ENCODE measurements at regions not wholly inside any gene's neighbourhood (a gene's known extent, or its start where the extent isn't known, plus 50 kb on each side); places are given as distances from the start of the nearest gene placed in this dataset.

- Histone ChIP-seq H3K9me3 (no peaks in the 10 kb centered on the region), H3K27me3 (no peaks in the 10 kb centered on the region), H3K27ac (no peak overlapping the region), H3K4me1 (no peaks in the 10 kb centered on the region), H3K36me3 (no peaks in the 10 kb centered on the region), H3K4me3 (replicated peaks in 1 of 3) (no peak overlapping the region)
- WGBS, 2 donors: 62 to 82% methylated on average over 2 of the region's 2 CpGs
- DNase-seq: no peak
- intact Hi-C loops (cut with DNase I): no loop called here
- no peak for TF ChIP-seq CTCF (IDR thresholded peaks at IDR 0.05)
- no peak for TF ChIP-seq POLR2A (IDR thresholded peaks at IDR 0.05)
These were observed 474.7 kb downstream of the NKX6-1 start for GRCh38 chr4:84024405-84024804.

- 75 to 80% methylated on average over 5 of the region's 5 CpGs for WGBS, 2 donors
These were observed 476.5 kb downstream of the NKX6-1 start for GRCh38 chr4:84022564-84022963.

GRCh38 chr4:84019626-84020025, 479.5 kb downstream of the NKX6-1 start:
- H3K27ac ChIP-seq: no peak overlapping the region

More at GRCh38 chr4:84022564-84022963, 476.5 kb downstream of the NKX6-1 start:
- intact Hi-C loops (cut with DNase I): no loop called here
- H3K27ac ChIP-seq: no peak overlapping the region
- H3K4me1 ChIP-seq: no peaks in the 10 kb centered on the region
- H3K9me3 ChIP-seq: no peaks in the 10 kb centered on the region
- H3K36me3 ChIP-seq: no peaks in the 10 kb centered on the region
- H3K27me3 ChIP-seq: no peaks in the 10 kb centered on the region
- TF ChIP-seq POLR2A (IDR thresholded peaks at IDR 0.05): no peak
- no peak for TF ChIP-seq CTCF (IDR thresholded peaks at IDR 0.05)
- no peak overlapping the region for H3K4me3 ChIP-seq (replicated peaks in 1 of 3)
- no peak for DNase-seq

GRCh38 chr4:84003046-84003445, 467.1 kb downstream of the GPAT3 start:
- 87 to 90% methylated on average over 2 of the region's 2 CpGs for WGBS, 2 donors
- intact Hi-C loops (cut with DNase I): no loop called here
- H3K4me1 ChIP-seq: no peaks in the 10 kb centered on the region
- no peak for TF ChIP-seq CTCF (IDR thresholded peaks at IDR 0.05)
- no peak for TF ChIP-seq POLR2A (IDR thresholded peaks at IDR 0.05)
- H3K36me3 ChIP-seq: no peaks in the 10 kb centered on the region
- no peaks in the 10 kb centered on the region for H3K9me3 ChIP-seq
- DNase-seq: no peak
- H3K27ac ChIP-seq: no peak overlapping the region
- H3K27me3 ChIP-seq: no peaks in the 10 kb centered on the region
- H3K4me3 ChIP-seq (replicated peaks in 1 of 3): no peak overlapping the region

More at GRCh38 chr4:84019626-84020025, 479.5 kb downstream of the NKX6-1 start:
- no peaks in the 10 kb centered on the region for H3K9me3 ChIP-seq
- WGBS, 2 donors: 91% methylated on average over 2 of the region's 2 CpGs
- TF ChIP-seq CTCF (IDR thresholded peaks at IDR 0.05) (no peak), POLR2A (IDR thresholded peaks at IDR 0.05) (no peak)
- H3K4me1 ChIP-seq: no peaks in the 10 kb centered on the region
- no peaks in the 10 kb centered on the region for H3K36me3 ChIP-seq
- no peaks in the 10 kb centered on the region for H3K27me3 ChIP-seq
- intact Hi-C loops (cut with DNase I): no loop called here
- H3K4me3 ChIP-seq (replicated peaks in 1 of 3): no peak overlapping the region
- DNase-seq: no peak

GRCh38 chr4:84001876-84002569, 466.1 kb downstream of the GPAT3 start:
- no peak for TF ChIP-seq CTCF (IDR thresholded peaks at IDR 0.05)
- no peak for TF ChIP-seq POLR2A (IDR thresholded peaks at IDR 0.05)
- Histone ChIP-seq H3K4me3 (replicated peaks in 1 of 3) (no peak overlapping the region), H3K4me1 (no peaks in the 10 kb centered on the region), H3K27ac (no peak overlapping the region), H3K36me3 (no peaks in the 10 kb centered on the region), H3K9me3 (no peaks in the 10 kb centered on the region), H3K27me3 (no peaks in the 10 kb centered on the region)
- intact Hi-C loops (cut with DNase I): no loop called here
- no peak for DNase-seq
- 73 to 88% methylated on average over 2 of the region's 2 CpGs for WGBS, 2 donors
